ENCODE measurements at regions not wholly inside any gene's neighbourhood (a gene's known extent, or its start where the extent isn't known, plus 50 kb on each side); places are given as distances from the start of the nearest gene placed in this dataset.

GRCh38 chr5:9841516-9842170, 211.5 kb upstream of the TAS2R1 start:
- no peak for TF ChIP-seq SUZ12 (IDR thresholded peaks at IDR 0.05)
- TF ChIP-seq TARDBP (IDR thresholded peaks at IDR 0.05) = no peak
